ENCODE measurements at regions not wholly inside any gene's neighbourhood (a gene's known extent, or its start where the extent isn't known, plus 50 kb on each side); places are given as distances from the start of the nearest gene placed in this dataset.

DNA sequence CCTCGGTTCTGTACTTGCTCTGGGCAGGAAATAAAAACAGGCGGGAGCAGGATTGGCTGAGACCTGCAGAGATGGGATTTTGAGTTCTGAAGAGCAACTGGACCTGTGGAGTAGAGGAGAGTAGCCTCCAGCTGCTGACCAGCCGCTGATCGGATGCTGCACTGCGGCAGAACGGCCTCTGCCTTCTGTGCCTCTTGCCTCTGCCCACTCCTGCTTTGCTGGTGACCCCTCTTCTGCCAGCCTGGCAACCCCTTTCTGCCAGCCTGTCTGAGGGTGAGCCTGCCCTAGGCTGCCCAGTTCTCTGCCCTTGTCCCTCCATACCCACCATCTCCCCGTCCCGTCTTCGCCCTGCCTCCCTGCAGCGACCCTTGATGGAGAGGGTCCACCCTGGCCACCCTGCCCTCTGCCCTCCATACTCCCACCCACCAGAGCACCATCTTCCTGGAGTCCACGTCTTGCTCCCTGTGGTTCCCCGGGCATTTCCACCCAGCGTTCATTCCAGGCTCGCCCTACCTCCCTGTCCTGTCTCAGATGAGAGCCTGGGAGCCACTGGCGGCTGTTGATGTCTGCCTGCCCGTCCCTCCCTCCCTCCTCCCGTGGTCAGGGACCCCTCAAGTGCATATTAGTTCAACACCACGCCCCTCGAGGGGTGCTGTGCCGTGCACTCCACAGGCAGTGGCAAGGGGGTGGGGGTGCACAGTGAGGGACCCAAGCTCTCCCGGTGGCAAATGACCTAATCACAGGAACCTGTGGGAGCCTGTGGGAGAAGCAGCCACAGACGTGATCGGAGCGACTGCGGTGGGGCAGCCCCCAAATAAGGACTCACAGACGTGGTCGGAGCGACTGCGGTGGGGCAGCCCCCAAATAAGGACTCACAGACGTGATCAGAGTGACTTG, 863.3 kb downstream of the TBC1D22A start:
- TF ChIP-seq, protein P1, sequence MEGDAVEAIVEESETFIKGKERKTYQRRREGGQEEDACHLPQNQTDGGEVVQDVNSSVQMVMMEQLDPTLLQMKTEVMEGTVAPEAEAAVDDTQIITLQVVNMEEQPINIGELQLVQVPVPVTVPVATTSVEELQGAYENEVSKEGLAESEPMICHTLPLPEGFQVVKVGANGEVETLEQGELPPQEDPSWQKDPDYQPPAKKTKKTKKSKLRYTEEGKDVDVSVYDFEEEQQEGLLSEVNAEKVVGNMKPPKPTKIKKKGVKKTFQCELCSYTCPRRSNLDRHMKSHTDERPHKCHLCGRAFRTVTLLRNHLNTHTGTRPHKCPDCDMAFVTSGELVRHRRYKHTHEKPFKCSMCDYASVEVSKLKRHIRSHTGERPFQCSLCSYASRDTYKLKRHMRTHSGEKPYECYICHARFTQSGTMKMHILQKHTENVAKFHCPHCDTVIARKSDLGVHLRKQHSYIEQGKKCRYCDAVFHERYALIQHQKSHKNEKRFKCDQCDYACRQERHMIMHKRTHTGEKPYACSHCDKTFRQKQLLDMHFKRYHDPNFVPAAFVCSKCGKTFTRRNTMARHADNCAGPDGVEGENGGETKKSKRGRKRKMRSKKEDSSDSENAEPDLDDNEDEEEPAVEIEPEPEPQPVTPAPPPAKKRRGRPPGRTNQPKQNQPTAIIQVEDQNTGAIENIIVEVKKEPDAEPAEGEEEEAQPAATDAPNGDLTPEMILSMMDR (IDR thresholded peaks at IDR 0.05), result no peak
- TF ChIP-seq ZFX (IDR thresholded peaks at IDR 0.05; ENCODE audit: borderline replicate concordance), result no peak
